Effector memory CD8-positive, alpha-beta T cell (primary cell): ENCODE measurements at regions not wholly inside any gene's neighbourhood (a gene's known extent, or its start where the extent isn't known, plus 50 kb on each side); places are given as distances from the start of the nearest gene placed in this dataset.

Experiments used
- ATAC-seq: fragments of 150-1000 bp; cut with Tn5 transposase; replicated peaks from 2 replicates; pipeline ENCODE4 v1.10.0; 2021; ENCODE audit warnings: mild to moderate bottlenecking, moderate library complexity
- DNase-seq, 3 experiments: peaks; one replicate each; pipeline ENCODE4 v3.0.0; 2021
- H3K27ac Mint-ChIP-seq, 2 donors: one replicate each; pipeline ENCODE4 v1.8.0; 2022; ENCODE audit warnings: mild to moderate bottlenecking in 2 of 2, mixed read lengths in 2 of 2, moderate library complexity in 2 of 2
- H3K27me3 Mint-ChIP-seq, 2 donors: one replicate each; pipeline ENCODE4 v1.8.0; 2022; ENCODE audit warnings: mixed read lengths in 2 of 2
- H3K36me3 Mint-ChIP-seq: one replicate; pipeline ENCODE4 v1.8.0; 2022; ENCODE audit warnings: mild to moderate bottlenecking, moderate library complexity, mixed read lengths; ENCODE audit not compliant: insufficient read depth
- H3K4me1 Mint-ChIP-seq, 2 donors: one replicate each; pipeline ENCODE4 v1.8.0; 2022; ENCODE audit warnings: low read depth in 2 of 2, mixed read lengths in 2 of 2
- H3K4me3 Mint-ChIP-seq, 2 donors: one replicate each; pipeline ENCODE4 v1.8.0; 2022; ENCODE audit warnings: mild to moderate bottlenecking in 2 of 2, mixed read lengths in 2 of 2, moderate library complexity in 2 of 2
- H3K9me3 Mint-ChIP-seq, 2 donors: one replicate each; pipeline ENCODE4 v1.8.0; 2022; ENCODE audit warnings: mixed read lengths in 2 of 2

DNA sequence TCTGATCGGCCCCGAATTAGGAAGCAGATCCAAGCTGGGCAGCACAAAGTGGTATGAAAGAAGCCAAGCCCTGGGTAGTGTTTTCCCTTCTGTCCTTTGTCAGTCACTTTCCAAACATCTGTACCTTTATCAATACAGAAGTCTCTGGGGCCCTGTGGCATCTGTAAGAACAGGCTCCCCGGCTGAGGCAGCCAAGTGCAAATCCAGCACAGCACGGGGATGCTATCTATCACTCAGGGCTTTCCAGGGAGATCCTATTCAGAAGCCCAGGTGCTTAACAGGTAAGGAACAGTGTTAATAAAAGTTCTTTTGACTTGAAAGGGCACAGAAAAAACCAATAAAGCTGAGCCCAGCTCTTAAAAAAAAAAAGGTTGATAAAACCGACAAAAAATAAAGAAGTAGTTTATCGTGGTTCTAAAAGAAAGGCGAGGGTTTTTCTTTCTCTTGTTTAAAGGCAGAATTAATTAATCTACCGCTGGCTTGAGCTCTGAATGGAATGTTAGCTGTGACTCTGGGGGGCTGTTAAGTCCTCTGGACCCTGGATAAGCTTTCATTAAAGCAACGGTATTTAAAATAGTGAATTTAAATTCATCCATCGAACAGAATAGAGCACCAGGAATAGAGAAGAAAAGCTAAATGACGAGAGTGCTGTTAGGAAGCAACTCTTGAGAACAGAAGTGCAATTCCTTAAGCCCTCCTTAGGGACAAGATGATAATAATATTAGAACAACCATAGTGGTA, 119.1 kb upstream of the GATB start:
- no peaks in the 10 kb centered on the region for H3K27me3 Mint-ChIP-seq
- H3K4me1 Mint-ChIP-seq: peaks cover 5 to 14% of the 10 kb centered on the region in 2 donors
- H3K4me3 Mint-ChIP-seq: no peak overlapping the region
- no peaks in the 10 kb centered on the region for H3K9me3 Mint-ChIP-seq
- ATAC-seq (no peak), DNase-seq (no peak)
- H3K36me3 Mint-ChIP-seq: no peaks in the 10 kb centered on the region
- H3K27ac Mint-ChIP-seq: no peak overlapping the region

DNA sequence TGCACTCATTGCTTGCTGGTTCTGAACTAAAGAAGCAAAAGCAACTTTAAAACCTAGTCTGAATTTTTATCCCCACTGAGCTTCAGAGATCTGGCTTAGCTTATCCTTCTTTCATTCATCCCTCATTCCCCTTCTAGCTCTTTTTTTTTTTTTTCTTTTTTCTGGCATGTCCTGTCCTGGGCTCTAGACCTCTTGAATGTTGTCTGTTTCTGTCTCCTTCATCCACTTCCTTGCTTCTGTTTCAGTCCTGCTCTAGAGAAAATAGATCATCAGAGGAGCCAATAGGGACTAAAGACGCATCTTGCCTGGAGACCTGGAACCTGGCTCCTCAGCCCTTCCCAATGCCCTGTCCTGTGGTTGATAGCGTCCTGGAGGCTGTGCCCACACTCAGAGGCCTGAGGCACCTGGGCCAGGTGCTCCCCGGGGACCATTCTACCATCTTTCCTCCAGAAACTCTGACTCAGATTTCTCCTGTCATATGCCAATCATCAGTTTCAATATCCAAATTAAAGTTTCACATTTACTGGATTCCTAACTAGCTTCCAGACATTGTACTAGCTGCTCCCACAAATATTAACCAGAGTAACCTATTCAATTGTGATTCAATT, 115.7 kb upstream of the GATB start:
- DNase-seq: no peak
- peaks cover 0 to 6% of the 10 kb centered on the region in 2 donors for H3K9me3 Mint-ChIP-seq
- H3K36me3 Mint-ChIP-seq: peaks cover 2% of the 10 kb centered on the region
- no peak for ATAC-seq
- no peak overlapping the region for H3K4me3 Mint-ChIP-seq
- peaks cover 0 to 5% of the 10 kb centered on the region in 2 donors for H3K4me1 Mint-ChIP-seq
- no peak overlapping the region for H3K27ac Mint-ChIP-seq
- peaks cover 0 to 7% of the 10 kb centered on the region in 2 donors for H3K27me3 Mint-ChIP-seq

DNA sequence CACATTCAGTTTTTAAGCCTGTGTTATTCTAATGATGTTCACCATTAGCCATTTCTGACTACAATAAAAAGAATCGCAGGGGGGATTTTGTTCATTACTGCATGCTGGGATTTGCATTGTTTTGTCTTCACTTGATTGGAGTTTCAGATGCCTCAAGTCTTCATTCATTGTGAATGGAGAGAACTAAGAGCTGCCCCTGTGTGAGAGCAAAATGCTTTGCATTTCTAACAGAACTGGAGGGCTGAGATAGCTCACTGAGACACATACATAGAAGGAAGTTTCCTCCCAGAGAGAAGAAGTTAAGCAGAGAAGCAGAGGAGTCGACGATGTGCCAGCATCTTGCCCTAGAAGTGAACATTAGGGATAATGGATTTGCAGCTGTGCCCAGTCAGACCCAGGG, 113.5 kb upstream of the GATB start:
- H3K27ac Mint-ChIP-seq: no peak overlapping the region
- H3K27me3 Mint-ChIP-seq: peaks cover 0 to 9% of the 10 kb centered on the region in 2 donors
- ATAC-seq: no peak
- H3K4me1 Mint-ChIP-seq: no peaks in the 10 kb centered on the region
- DNase-seq: no peak
- H3K9me3 Mint-ChIP-seq: peaks cover 0 to 6% of the 10 kb centered on the region in 2 donors
- H3K4me3 Mint-ChIP-seq: no peak overlapping the region
- H3K36me3 Mint-ChIP-seq: peaks cover 2% of the 10 kb centered on the region

DNA sequence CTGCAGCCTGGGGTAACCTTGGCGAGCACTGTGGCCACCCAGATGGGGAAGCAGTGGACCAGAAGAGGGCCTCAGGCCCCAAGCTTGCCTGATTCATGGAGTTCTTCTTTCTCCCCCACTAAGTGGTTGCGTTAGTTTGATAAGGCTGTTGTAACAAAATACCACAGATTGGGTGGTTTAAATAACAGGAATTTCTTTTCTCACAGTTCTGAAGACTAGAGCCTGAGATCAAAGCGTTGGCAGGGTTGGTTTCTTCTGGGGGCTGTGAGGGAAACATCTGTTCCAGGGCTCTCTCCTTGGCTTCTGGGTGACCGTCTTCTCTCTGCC, 105.7 kb upstream of the GATB start:
- Mint-ChIP-seq H3K9me3 (peaks cover 3 to 9% of the 10 kb centered on the region in 2 donors), H3K27me3 (peaks cover 2 to 6% of the 10 kb centered on the region in 2 donors), H3K27ac (peak overlapping the region in 1 of 2 donors; percentile 17), H3K4me1 (peaks cover 0 to 5% of the 10 kb centered on the region in 2 donors), H3K4me3 (no peak overlapping the region), H3K36me3 (no peaks in the 10 kb centered on the region)
- DNase-seq (no peak), ATAC-seq (no peak)

DNA sequence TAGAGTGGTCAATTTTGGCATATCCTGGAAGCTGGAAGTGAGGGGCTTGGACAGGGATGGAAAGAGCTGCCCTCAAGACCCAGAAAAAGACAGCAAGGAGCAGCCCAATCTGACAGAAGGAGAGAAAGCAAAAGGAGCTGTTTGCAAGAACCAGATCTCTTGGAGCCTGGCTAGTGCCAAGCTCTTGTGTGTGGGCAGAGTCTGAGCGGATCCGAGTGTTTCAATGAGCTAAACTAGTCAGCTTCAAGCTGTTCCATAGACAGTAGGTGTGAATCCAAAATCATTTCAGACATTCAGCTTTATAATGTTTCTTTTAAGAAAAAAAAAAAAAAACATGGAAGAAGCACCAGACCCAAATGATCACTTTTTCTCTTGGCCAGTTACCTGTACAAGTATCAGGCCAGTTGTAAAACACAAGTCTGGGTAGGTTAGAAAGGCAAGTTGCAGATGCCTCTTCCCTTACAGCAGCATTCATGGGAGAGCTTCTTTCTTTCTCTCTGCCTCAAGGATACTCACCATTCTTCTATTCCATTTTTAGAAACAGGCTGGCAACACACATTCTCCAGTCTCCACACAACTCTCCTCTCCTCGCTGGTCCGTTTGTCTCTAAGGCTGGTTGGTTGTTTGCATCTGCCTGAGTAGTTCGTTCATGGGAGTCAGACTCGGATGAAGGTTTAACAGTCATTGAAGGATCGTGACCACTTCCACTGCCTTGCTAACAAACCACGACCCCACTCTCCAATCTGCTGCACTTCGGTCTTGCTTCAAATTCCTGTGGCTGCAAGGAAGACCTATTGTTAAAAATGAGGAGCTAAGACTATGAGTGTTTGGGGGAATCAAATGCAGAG, 105.2 kb upstream of the GATB start:
- Mint-ChIP-seq H3K27ac (peak overlapping the region in 1 of 2 donors; percentile 17), H3K9me3 (peaks cover 3 to 9% of the 10 kb centered on the region in 2 donors), H3K4me3 (no peak overlapping the region), H3K4me1 (peaks cover 0 to 5% of the 10 kb centered on the region in 2 donors), H3K36me3 (no peaks in the 10 kb centered on the region), H3K27me3 (peaks cover 0 to 12% of the 10 kb centered on the region in 2 donors)
- no peak for DNase-seq
- ATAC-seq: no peak

DNA sequence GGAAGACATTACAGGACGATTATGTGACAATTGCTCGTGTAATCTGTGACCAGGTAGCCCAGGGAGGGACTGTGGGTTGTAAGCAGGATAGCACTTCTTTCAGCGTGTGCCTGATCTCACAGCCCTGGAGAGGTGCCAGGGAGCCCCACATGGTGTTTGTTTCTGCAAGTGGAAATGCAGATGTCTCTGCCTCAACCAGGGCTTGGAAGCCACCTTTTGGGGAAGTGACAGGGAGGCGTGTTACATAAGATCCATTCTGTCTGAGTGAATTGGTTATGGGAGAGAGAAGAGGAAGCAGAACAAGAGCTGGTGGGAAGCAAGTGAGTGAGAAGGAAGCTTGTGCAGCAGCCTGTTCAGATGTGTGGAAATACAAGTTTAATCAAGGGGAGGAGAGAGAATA, 104.5 kb upstream of the GATB start:
- no peak overlapping the region for H3K4me3 Mint-ChIP-seq
- H3K27me3 Mint-ChIP-seq: peaks cover 0 to 15% of the 10 kb centered on the region in 2 donors
- peaks cover 0 to 5% of the 10 kb centered on the region in 2 donors for H3K4me1 Mint-ChIP-seq
- H3K36me3 Mint-ChIP-seq: no peaks in the 10 kb centered on the region
- DNase-seq: no peak
- no peak overlapping the region for H3K27ac Mint-ChIP-seq
- no peak for ATAC-seq
- peaks cover 3 to 9% of the 10 kb centered on the region in 2 donors for H3K9me3 Mint-ChIP-seq

DNA sequence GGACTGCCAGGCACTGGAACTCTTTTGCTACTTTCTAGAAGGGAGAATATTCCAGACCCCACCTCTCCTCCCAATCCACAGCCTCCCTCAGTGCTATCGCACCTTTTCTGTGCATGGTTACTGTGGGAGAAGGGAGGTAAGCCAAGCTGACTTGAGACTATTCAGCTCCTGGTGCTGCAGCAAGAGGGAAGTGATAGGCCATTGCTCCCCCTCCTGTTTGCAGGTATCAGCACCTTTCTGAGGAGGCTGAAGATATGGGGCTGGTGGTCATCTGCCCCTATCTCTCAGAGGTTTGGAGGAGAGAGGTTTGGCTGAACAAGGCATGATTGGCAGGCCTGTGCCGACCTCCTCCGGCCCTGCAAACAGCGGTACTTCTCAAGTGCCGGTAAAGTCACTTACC, 103.3 kb upstream of the GATB start:
- H3K27ac Mint-ChIP-seq: no peak overlapping the region
- DNase-seq: no peak
- peaks cover 0 to 15% of the 10 kb centered on the region in 2 donors for H3K27me3 Mint-ChIP-seq
- ATAC-seq: no peak
- H3K36me3 Mint-ChIP-seq: no peaks in the 10 kb centered on the region
- H3K9me3 Mint-ChIP-seq: peaks cover 3 to 9% of the 10 kb centered on the region in 2 donors
- no peak overlapping the region for H3K4me3 Mint-ChIP-seq
- peaks cover 0 to 5% of the 10 kb centered on the region in 2 donors for H3K4me1 Mint-ChIP-seq

DNA sequence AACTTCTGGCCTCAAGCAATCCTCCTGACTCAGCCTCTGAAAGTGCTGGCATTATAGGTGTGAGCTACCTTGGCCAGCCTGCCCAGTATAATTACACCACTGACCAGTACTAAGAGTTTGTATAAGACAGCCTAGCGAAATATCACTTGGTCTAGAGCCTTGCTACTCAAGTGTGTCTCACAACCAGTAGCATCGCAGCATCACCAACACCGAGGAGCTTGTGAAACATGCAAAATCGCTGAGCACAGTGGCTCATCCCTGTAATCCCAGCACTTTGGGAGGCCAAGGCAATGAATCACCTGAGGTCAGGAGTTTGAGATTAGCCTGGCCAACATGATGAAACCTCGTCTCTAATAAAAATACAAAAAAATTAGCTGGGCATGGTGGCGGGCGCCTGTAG, 102.0 kb upstream of the GATB start:
- Mint-ChIP-seq H3K9me3 (peaks cover under 1 to 5% of the 10 kb centered on the region in 2 donors), H3K27ac (no peak overlapping the region), H3K4me1 (peaks cover under 1 to 5% of the 10 kb centered on the region in 2 donors), H3K36me3 (no peaks in the 10 kb centered on the region), H3K27me3 (peaks cover 5 to 16% of the 10 kb centered on the region in 2 donors), H3K4me3 (no peak overlapping the region)
- ATAC-seq (no peak), DNase-seq (no peak)

DNA sequence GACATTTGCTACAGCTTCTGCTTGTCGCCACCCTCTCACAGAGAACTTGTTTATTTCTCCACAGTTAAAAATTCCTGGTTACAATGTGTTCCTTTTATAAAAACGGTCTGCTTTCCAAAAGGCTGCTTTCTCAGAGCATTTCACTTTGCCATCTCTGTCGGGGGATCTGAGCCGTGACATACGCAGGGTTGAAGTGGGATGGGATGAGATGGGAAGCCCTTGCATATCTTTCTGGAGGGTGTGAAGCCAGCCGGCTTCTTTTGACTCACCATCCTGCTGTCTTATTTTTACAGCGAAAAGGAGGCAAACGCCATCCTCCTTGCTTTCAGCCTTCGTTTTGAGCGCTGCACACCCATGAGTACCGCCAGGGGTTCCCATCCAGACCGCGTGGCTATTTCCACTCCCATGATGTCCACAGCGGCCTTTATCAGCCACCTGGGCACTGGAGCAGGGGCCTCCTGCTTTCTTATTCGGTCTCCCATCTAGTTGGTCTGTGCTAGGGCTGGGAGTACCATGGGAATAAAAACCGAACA, 99.8 kb upstream of the GATB start:
- DNase-seq (no peak), ATAC-seq (no peak)
- Mint-ChIP-seq H3K4me3 (no peak overlapping the region), H3K9me3 (no peaks in the 10 kb centered on the region), H3K36me3 (no peaks in the 10 kb centered on the region), H3K27ac (no peak overlapping the region), H3K27me3 (peaks cover 17 to 21% of the 10 kb centered on the region in 2 donors), H3K4me1 (peaks cover 3 to 4% of the 10 kb centered on the region in 2 donors)

DNA sequence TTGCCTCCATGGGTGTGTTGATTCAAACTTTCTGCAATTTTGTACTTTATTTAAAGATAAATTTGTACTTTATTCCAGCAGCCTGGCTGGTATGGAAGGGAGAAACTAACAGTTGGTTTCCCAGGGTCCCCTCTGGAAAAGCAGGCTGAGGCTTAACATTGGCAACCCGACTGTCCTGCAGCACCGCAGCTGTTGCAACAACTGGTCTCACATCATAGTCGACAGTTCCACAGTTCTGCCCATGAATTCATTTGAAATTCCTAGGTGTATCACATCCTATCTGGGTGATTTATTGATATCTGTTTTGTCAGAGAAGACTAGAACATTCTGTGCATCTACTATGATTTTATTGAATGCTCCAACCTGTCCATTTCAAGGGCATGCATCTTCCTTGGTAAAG, 98.8 kb upstream of the GATB start:
- no peak for DNase-seq
- Mint-ChIP-seq H3K27ac (no peak overlapping the region), H3K4me1 (peaks cover 1 to 4% of the 10 kb centered on the region in 2 donors), H3K36me3 (no peaks in the 10 kb centered on the region), H3K27me3 (peaks cover 17 to 21% of the 10 kb centered on the region in 2 donors), H3K9me3 (no peaks in the 10 kb centered on the region), H3K4me3 (no peak overlapping the region)
- ATAC-seq: no peak

DNA sequence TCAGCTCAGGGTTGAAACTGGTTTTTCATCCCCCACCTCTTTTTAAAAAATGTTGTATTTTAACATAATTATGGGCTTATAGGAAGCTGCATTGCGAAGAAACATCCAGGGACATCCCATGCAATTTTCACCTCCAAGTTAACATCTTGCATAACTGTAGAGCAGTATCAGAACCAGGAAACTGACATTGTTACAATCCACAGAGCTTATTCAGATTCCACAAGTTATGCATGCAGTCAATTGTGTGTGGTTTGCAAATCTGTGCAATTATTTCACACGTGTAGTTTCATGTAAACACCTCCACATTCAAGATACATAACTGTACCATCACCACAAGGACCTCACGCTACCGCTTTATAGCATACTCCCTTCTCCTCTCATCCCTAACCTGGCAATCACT, 97.5 kb upstream of the GATB start:
- Mint-ChIP-seq H3K9me3 (no peaks in the 10 kb centered on the region), H3K27me3 (peaks cover 17 to 21% of the 10 kb centered on the region in 2 donors), H3K36me3 (no peaks in the 10 kb centered on the region), H3K4me3 (no peak overlapping the region), H3K27ac (no peak overlapping the region), H3K4me1 (peaks cover 4% of the 10 kb centered on the region in 2 donors)
- no peak for ATAC-seq
- DNase-seq: no peak

DNA sequence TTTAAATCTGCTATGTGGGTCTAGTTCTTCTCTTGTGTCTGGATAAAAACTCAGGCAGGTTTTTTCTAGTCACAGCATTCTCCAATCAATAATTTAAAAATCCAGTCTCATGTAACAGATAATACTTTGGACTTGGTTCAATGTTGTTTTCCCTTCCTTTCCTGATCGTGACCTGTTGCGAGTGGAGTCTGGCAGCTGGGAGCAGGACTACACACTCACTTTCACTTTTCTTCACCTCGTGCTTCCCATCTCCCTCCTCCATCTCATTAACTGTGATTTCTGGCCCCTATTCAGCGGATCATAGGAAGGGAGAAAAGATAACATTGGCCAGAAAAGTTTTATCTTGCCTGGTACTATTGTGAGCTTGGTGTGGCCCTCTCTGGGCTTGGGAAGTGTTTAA, 96.6 kb upstream of the GATB start:
- Mint-ChIP-seq H3K27ac (no peak overlapping the region), H3K9me3 (no peaks in the 10 kb centered on the region), H3K4me1 (peaks cover 4% of the 10 kb centered on the region in 2 donors), H3K27me3 (peaks cover 17 to 21% of the 10 kb centered on the region in 2 donors), H3K36me3 (no peaks in the 10 kb centered on the region), H3K4me3 (no peak overlapping the region)
- ATAC-seq (no peak), DNase-seq (no peak)

DNA sequence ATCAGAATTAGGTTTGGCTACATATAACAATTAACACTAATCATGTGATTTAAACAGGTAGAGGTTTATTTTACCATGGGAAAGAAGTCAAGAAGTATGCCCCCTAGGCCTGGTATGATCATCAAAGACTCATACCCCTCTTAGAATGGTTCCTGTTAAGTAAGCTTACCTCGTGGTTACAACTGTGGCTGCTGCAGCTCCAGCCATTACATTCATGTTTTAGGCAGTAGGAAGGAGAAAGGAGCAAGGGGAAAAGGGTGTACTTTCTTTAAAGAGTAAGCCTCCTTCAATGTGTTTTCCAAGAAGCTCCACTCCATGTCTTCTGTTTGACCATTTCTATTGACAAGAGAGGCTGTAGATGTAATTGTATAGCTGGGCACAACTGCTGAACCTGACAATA, 94.9 kb upstream of the GATB start:
- Mint-ChIP-seq H3K4me1 (peaks cover 4% of the 10 kb centered on the region in 2 donors), H3K9me3 (no peaks in the 10 kb centered on the region), H3K36me3 (no peaks in the 10 kb centered on the region), H3K4me3 (no peak overlapping the region), H3K27ac (no peak overlapping the region), H3K27me3 (peaks cover 18 to 29% of the 10 kb centered on the region in 2 donors)
- no peak for ATAC-seq
- DNase-seq: no peak
